Hepatocyte (in vitro differentiated cells): ENCODE measurements at regions not wholly inside any gene's neighbourhood (a gene's known extent, or its start where the extent isn't known, plus 50 kb on each side); places are given as distances from the start of the nearest gene placed in this dataset.

Experiments used
- DNase-seq: peaks from one replicate; pipeline ENCODE4 v3.0.0-alpha.2; 2016; ENCODE audit warnings: low spot score
- H2AFZ ChIP-seq: fragments of 200-600 bp; sonication (generic); 2 replicates; pipeline ENCODE4 v1.6.0; 2016; ENCODE audit warnings: antibody characterized with exemption, mild to moderate bottlenecking
- H3K27ac ChIP-seq: fragments of 200-600 bp; sonication (generic); 2 replicates; pipeline ENCODE4 v1.5.1; 2016; ENCODE audit warnings: mild to moderate bottlenecking
- H3K27me3 ChIP-seq: fragments of 200-600 bp; sonication (generic); 2 replicates; pipeline ENCODE4 v1.6.1; 2016
- H3K36me3 ChIP-seq: fragments of 200-600 bp; sonication (generic); replicated peaks from 2 replicates; pipeline ENCODE4 v1.5.1; 2016; ENCODE audit warnings: low read depth; ENCODE audit not compliant: insufficient read depth
- H3K4me1 ChIP-seq: fragments of 200-600 bp; sonication (generic); 2 replicates; pipeline ENCODE4 v1.5.1; 2016; ENCODE audit warnings: mild to moderate bottlenecking, moderate library complexity; ENCODE audit not compliant: insufficient read depth
- H3K4me2 ChIP-seq: fragments of 200-600 bp; sonication (generic); 2 replicates; pipeline ENCODE4 v1.6.0; 2016
- H3K4me3 ChIP-seq: fragments of 200-600 bp; sonication (generic); 2 replicates; pipeline ENCODE4 v1.5.1; 2016; ENCODE audit warnings: mild to moderate bottlenecking
- H3K79me2 ChIP-seq: fragments of 200-600 bp; sonication (generic); 2 replicates; pipeline ENCODE4 v1.6.0; 2017; ENCODE audit warnings: mild to moderate bottlenecking
- H3K9me2 ChIP-seq: fragments of 200-600 bp; sonication (generic); replicated peaks from 2 replicates; pipeline ENCODE4 v1.6.0; 2017; ENCODE audit warnings: mild to moderate bottlenecking; ENCODE audit not compliant: insufficient read depth
- H3K9me3 ChIP-seq: fragments of 200-600 bp; sonication (generic); 2 replicates; pipeline ENCODE4 v1.5.1; 2016; ENCODE audit warnings: low read depth, mild to moderate bottlenecking
- H4K20me1 ChIP-seq: fragments of 200-600 bp; sonication (generic); 2 replicates; pipeline ENCODE4 v1.6.0; 2016; ENCODE audit warnings: mild to moderate bottlenecking; ENCODE audit not compliant: insufficient read depth, poor library complexity, severe bottlenecking
- EZH2 ChIP-seq: fragments of 200-600 bp; sonication (generic); IDR thresholded peaks from 2 replicates; pipeline ENCODE4 v1.6.1; 2016; ENCODE audit warnings: antibody characterized with exemption, mild to moderate bottlenecking, borderline replicate concordance
- EZH2phosphoT487 ChIP-seq: fragments of 200-600 bp; sonication (generic); IDR thresholded peaks from one replicate; pipeline ENCODE4 v1.6.1; 2018; ENCODE audit warnings: antibody characterized with exemption, mild to moderate bottlenecking, low read depth, moderate library complexity; ENCODE audit not compliant: unreplicated experiment, severe bottlenecking
- WGBS: methylation state at CpG from one replicate; pipeline ENCODE4 v1.1.6; 2016; ENCODE audit warnings: low lambda C conversion rate; ENCODE audit errors: missing lambda C conversion rate; 5-methylcytosine and 5-hydroxymethylcytosine counted together
- TF ChIP-seq, protein P1 (sequence below): fragments of 200-600 bp; sonication (generic); IDR thresholded peaks from 2 replicates; pipeline ENCODE4 v1.5.1; 2016; ENCODE audit warnings: antibody characterized with exemption, mild to moderate bottlenecking; ENCODE audit not compliant: poor library complexity

DNA sequence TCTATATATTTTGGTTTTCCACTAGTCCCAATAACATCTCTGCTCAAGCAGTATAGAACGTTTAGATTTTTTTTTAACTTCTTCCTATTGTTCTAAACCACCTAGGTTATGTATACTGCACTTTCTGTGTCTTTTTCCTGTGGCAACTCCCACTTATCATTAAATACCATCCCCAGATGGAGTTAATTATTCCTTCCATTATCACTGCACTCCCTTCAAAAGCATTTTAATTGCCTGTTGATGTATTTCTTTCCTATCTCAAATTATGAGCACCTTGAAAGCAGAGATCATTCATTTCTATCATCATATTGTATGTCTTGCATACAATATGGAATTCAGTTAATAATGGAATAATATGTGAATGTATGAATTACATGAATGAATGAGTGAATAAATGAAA lies 148.0 kb downstream of the HGF start:
- Histone ChIP-seq H3K9me3 (no peaks in the 10 kb centered on the region), H3K4me1 (peaks cover 7% of the 10 kb centered on the region), H3K79me2 (no peaks in the 10 kb centered on the region), H3K4me3 (no peak overlapping the region), H3K9me2 (no peaks in the 10 kb centered on the region), H3K36me3 (no peaks in the 10 kb centered on the region), H3K27me3 (no peaks in the 10 kb centered on the region), H2AFZ (no peak overlapping the region), H4K20me1 (no peaks in the 10 kb centered on the region), H3K27ac (no peak overlapping the region), H3K4me2 (no peak overlapping the region)
- 64% methylated on average over 1 of the region's 1 CpG for WGBS
- TF ChIP-seq EZH2phosphoT487 (no peak), EZH2 (no peak)
- TF ChIP-seq, protein P1, sequence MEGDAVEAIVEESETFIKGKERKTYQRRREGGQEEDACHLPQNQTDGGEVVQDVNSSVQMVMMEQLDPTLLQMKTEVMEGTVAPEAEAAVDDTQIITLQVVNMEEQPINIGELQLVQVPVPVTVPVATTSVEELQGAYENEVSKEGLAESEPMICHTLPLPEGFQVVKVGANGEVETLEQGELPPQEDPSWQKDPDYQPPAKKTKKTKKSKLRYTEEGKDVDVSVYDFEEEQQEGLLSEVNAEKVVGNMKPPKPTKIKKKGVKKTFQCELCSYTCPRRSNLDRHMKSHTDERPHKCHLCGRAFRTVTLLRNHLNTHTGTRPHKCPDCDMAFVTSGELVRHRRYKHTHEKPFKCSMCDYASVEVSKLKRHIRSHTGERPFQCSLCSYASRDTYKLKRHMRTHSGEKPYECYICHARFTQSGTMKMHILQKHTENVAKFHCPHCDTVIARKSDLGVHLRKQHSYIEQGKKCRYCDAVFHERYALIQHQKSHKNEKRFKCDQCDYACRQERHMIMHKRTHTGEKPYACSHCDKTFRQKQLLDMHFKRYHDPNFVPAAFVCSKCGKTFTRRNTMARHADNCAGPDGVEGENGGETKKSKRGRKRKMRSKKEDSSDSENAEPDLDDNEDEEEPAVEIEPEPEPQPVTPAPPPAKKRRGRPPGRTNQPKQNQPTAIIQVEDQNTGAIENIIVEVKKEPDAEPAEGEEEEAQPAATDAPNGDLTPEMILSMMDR: no peak
- no peak for DNase-seq

DNA sequence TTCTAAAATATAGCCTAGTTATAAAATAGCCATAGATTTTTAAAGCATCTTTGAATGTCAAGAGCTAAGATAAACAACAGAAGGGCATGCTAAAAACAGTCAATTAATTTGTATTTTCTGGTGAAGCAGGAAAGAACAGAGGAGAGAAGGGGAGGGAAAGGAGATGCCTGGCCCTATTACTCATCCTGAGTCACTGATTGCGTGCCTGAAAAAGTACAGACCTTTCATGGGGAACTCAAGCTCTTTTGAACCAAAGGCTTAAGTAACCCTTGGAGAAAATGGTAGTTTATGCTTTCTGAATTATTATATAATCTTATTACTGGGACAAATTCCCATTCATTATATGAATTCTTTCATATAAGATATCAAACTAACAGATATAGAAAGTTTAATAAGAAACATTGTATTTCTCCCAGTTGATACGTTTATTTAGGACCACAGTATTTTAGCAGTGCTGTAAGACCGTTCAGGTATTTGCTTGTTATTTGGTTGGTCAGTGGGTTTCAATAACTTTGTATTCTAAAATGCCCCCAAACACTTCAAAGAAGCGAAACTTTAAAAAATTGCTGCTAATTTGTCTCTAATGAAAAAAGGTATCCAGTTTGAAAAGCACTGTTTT lies 151.3 kb downstream of the HGF start:
- H3K4me3 ChIP-seq: no peak overlapping the region
- H3K4me2 ChIP-seq: no peak overlapping the region
- H2AFZ ChIP-seq: no peak overlapping the region
- H3K79me2 ChIP-seq: no peaks in the 10 kb centered on the region
- no peaks in the 10 kb centered on the region for H4K20me1 ChIP-seq
- 71% methylated on average over 4 of the region's 4 CpGs for WGBS
- peak overlapping the region; percentile 25 for H3K27ac ChIP-seq
- H3K27me3 ChIP-seq: no peaks in the 10 kb centered on the region
- H3K9me2 ChIP-seq: no peaks in the 10 kb centered on the region
- H3K36me3 ChIP-seq: no peaks in the 10 kb centered on the region
- DNase-seq: peak; percentile 26
- no peaks in the 10 kb centered on the region for H3K9me3 ChIP-seq
- TF ChIP-seq, protein P1: no peak
- no peak for TF ChIP-seq EZH2phosphoT487
- TF ChIP-seq EZH2: no peak
- no peaks in the 10 kb centered on the region for H3K4me1 ChIP-seq

DNA sequence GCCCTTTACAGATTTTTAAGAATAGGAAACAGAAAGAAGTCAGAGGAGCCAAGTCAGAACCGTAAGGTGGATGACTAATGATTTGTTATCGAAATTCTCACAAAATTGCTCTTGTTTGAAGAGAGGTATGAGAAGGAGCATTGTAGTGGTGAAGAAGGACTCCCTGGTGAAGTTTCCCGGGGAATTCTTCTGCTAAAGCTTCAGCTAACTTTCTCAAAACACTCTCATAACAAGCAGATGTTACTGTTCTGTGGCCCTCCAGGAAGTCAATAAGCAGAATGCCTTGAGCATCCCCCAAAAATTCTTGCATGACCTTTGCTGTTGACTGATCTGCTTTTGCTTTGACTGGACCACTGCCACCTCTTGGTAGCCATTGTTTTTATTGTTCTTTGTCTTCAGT lies 152.9 kb downstream of the HGF start:
- H3K79me2 ChIP-seq: no peaks in the 10 kb centered on the region
- no peaks in the 10 kb centered on the region for H3K36me3 ChIP-seq
- H3K27ac ChIP-seq: no peak overlapping the region
- no peak for DNase-seq
- H3K4me2 ChIP-seq: no peak overlapping the region
- no peaks in the 10 kb centered on the region for H3K9me3 ChIP-seq
- no peak overlapping the region for H3K4me3 ChIP-seq
- H4K20me1 ChIP-seq: no peaks in the 10 kb centered on the region
- no peaks in the 10 kb centered on the region for H3K9me2 ChIP-seq
- 90% methylated on average over 3 of the region's 3 CpGs for WGBS
- no peaks in the 10 kb centered on the region for H3K4me1 ChIP-seq
- no peak for TF ChIP-seq EZH2phosphoT487
- no peak for TF ChIP-seq EZH2
- TF ChIP-seq, protein P1: no peak
- no peak overlapping the region for H2AFZ ChIP-seq
- H3K27me3 ChIP-seq: no peaks in the 10 kb centered on the region

DNA sequence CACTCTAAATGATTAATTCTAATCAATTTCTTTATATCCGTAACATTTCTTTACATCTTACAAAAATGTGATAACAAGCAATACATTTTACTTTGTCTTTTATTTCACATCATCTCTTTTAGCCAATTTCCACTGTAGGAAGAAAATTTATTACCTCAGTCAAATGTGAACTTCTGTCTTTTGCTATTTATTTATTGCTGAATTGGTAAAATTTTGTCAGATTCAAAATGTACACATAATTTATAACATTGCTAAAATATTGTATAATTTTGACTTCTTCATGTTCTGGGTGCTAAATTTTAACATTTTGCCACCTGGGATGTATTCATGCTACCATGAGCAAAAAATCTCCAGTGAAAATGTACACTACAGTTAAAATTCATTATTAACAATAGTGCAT lies 158.0 kb downstream of the HGF start:
- no peaks in the 10 kb centered on the region for H3K9me2 ChIP-seq
- H3K36me3 ChIP-seq: no peaks in the 10 kb centered on the region
- no peaks in the 10 kb centered on the region for H4K20me1 ChIP-seq
- H3K27me3 ChIP-seq: no peaks in the 10 kb centered on the region
- 97% methylated on average over 1 of the region's 1 CpG for WGBS
- H3K4me3 ChIP-seq: no peak overlapping the region
- TF ChIP-seq EZH2phosphoT487: no peak
- TF ChIP-seq EZH2: no peak
- no peak overlapping the region for H3K27ac ChIP-seq
- no peak for DNase-seq
- no peaks in the 10 kb centered on the region for H3K4me1 ChIP-seq
- no peaks in the 10 kb centered on the region for H3K9me3 ChIP-seq
- no peak overlapping the region for H2AFZ ChIP-seq
- no peaks in the 10 kb centered on the region for H3K79me2 ChIP-seq
- H3K4me2 ChIP-seq: no peak overlapping the region
